Epithelial cell of esophagus (primary cell): ENCODE measurements at regions not wholly inside any gene's neighbourhood (a gene's known extent, or its start where the extent isn't known, plus 50 kb on each side); places are given as distances from the start of the nearest gene placed in this dataset.

Experiments
- DNase-seq: peaks from one replicate; pipeline ENCODE4 v3.0.0; 2010; ENCODE audit warnings: low read depth
- H3K4me3 ChIP-seq: 2 replicates; pipeline ENCODE4 v1.5.1; 2011; ENCODE audit warnings: mild to moderate bottlenecking, low read length, control low read depth
- CTCF ChIP-seq: IDR thresholded peaks from 2 replicates; pipeline ENCODE4 v1.5.1; 2011; ENCODE audit warnings: low read depth, mild to moderate bottlenecking, low read length, control low read depth, inconsistent platforms; ENCODE audit not compliant: insufficient read depth; ENCODE audit errors: missing control alignments

GRCh38 chr1:58398714-58399113 lies 147.8 kb downstream of the OMA1 start:
- DNase-seq: no peak
- no peak for TF ChIP-seq CTCF
- no peak overlapping the region for H3K4me3 ChIP-seq

GRCh38 chr1:58397187-58397820 lies 149.2 kb downstream of the OMA1 start:
- no peak for TF ChIP-seq CTCF
- peak; percentile 69 for DNase-seq
- H3K4me3 ChIP-seq: no peak overlapping the region

DNA sequence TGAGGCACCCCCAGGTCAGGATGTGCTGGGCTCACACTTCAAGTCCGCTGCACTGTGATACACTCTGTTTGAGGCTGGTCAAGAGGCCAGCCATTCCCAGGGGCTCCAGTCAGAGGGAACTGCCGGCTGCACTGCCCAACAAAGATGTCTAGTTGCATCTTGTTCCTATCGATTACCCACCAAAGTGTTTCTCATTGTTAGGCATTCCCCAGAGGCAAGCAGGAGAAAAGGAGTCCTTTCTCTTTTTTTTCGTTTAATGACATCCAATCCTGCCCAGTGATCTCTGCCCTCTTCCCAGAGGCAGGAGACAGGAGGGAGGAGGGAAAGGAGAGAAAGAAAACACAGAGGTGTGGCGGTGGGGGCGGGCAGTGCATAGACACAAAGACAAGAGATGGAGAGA lies 150.4 kb downstream of the OMA1 start:
- TF ChIP-seq CTCF: no peak
- H3K4me3 ChIP-seq: no peak overlapping the region
- no peak for DNase-seq

GRCh38 chr1:58395355-58395754 lies 151.2 kb downstream of the OMA1 start:
- H3K4me3 ChIP-seq: no peak overlapping the region
- TF ChIP-seq CTCF: no peak
- DNase-seq: peak; percentile 56

DNA sequence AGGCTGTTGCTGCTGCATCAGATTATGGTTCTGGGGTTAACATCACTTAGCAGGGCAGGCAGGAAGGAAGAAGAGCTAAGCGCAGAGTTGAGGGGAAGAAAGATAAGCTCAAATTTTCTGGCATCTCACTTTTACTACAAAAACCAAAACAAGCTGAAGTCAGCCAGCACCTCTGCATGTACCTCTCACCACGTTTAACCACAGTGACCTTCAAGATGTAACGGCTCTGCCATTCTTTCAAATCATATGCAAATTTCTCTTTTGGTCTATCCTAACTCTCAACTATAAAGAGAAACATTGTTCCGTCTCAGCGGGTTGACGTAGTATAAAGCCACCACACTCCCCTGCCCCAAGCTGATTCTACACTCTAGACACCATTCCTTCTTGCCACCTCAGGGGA lies 154.4 kb downstream of the OMA1 start:
- DNase-seq: no peak
- TF ChIP-seq CTCF: no peak
- H3K4me3 ChIP-seq: no peak overlapping the region

- DNase-seq: no peak
- TF ChIP-seq CTCF: no peak
- no peak overlapping the region for H3K4me3 ChIP-seq
Observed at GRCh38 chr1:58391514-58391913, 155.0 kb downstream of the OMA1 start.

DNA sequence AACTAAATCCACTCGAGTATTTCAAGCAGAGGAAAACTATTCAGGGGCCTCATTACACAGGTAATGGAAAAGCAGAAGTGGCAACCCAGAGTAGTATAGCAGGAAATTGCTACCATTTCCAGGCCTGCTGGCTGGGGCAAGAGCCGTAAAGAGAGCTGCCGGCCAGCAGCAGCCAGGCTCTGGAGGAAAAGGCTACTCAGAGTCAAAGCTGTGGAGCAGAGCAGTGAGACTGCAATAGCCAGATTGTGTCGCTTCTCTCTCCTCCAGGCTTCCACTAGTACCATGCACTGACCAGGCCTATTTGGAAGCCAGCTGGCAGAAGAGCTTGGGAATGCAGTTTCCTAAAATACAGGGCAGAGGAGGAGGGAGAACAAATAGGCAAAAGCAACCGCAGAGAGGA lies 155.5 kb downstream of the OMA1 start:
- TF ChIP-seq CTCF: no peak
- no peak overlapping the region for H3K4me3 ChIP-seq
- DNase-seq: no peak
